Activated CD4-positive, CD25-positive, alpha-beta regulatory T cell treated with anti-CD3 and anti-CD28 coated beads, Interleukin-2, amount 50 U/mL, for 24 hours (primary cell): ENCODE measurements at regions not wholly inside any gene's neighbourhood (a gene's known extent, or its start where the extent isn't known, plus 50 kb on each side); places are given as distances from the start of the nearest gene placed in this dataset.
"Not testable (repeated sequence)": the region's sequence is repeated elsewhere in the genome, so short reads cannot be mapped to it uniquely, and the experiment has no call there.

Experiments
- ATAC-seq, 2 donors: fragments of 150-1000 bp; cut with Tn5 transposase; one replicate each; pipeline ENCODE4 v1.10.0; 2021; ENCODE audit warnings: mild to moderate bottlenecking in 1 of 2, moderate library complexity in 1 of 2

DNA sequence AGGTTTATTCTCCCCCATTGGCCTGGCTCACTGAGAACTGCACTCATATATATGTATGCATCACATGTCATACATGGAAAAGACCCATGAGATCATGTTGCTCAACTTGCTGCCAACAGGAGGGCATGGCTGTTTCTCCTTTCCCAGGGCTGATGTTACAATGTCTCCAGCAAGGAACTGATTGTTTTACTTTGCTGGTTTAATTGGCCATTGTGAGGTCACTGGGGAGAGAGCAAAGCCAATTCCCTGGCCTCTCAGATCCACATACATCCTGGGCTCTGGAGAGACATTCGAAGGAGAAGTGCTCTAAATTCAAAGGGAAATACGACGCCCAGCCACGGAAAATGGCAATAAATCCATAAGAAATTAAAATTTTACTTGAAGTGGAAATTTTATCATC, 287.8 kb downstream of the WDR11 start:
- ATAC-seq = no peak

DNA sequence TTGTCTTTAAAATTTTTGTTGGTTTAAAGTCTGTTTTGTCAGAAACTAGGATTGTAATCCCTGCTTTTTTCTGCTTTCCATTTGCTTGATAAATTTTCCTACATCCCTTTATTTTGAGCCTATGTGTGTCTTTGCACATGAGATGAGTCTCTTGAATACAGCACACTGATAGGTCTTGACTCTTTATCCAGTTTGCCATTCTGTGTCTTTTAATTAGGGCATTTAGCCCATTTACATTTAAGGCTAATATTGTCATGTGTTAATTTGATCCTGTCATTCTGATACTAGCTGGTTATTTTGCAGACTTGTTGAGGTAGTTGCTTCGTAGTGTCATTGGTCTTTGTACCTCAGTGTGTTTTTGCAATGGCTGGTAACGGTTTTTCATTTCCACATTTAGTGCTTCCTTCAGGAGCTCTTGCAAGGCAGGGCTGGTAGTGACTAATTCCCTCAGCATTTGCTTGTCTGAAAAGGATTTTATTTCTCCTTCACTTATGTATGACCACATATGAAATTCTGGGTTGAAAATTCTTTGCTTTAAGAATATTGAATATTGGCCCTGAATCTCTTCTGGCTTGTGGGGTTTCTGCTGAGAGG, 294.7 kb downstream of the WDR11 start:
- ATAC-seq = not testable (repeated sequence)

DNA sequence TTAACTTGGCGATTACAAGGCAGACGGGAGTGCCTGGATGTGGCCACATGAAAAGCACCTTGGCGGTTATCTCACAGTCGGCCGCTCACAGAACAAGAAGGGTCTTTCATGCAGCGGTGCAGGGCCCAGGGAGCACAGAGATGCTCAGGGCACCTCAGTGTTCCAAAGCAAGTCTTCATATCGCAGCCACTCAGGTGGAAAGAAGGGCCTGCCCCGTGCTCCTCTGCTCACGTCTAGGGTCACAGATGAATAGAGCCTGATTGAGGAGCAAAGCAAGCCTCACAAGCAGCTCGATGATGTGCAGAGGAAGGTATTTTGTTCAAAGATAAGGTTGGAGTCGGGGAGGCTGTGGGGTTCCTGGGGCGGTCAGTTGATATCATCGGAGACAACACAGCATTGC, 297.8 kb downstream of the WDR11 start:
- no peak for ATAC-seq

DNA sequence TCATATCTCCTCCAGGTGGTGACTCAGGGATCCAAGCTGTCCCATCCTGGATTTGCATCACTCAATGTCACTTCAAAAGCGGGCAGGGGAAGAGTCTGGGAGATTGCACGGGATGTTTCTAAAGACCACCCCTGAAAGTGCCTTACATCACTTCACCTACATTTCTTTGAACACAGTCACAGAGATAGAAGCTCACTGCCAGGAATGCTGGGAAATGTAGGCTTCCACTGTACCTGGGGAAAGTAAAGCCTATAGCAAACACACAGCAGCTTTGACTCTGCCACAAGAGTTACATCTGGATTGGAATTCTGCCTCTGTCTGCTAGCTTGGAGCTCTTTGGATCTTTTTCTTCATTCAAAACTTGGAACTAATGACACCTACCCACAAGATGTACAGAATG, 300.9 kb downstream of the WDR11 start:
- ATAC-seq = no peak

DNA sequence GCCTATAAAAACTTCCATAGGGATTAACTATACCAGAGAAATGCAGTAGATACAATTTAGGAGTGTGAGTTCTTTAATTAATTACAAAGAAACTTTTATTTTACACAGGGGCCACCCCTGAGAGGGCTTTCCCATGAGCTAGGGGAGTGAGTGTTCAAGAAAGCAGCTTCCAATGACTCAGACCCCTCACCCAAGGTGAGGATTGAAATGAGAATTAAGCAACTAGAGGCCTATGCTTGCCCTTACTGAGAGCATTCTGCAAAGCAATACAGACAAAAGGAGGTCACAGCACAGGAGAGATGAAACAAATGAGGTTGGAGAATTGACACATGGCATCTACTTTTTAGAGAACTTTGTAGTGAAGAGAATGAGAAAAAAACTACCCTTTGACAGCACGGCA, 301.8 kb downstream of the WDR11 start:
- ATAC-seq = no peak

DNA sequence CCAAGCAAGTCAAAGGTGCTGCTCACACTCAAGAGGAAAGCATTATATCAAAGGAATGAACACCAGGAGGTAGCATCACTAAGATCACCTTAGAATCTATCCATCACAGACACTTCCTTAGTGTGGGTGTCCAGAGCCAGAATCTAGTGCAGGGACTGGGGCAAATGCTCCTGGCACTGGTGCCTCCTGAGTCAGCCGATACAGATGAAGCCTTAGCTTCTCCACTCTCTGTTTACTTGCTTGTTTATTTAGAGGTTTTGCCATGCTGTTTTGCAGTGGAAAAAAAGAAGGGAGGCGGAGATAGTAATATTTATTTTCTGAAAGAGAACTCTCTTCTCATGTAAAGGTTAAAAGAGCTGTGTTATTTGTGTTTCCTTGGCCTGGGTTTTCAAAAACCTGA, 303.1 kb downstream of the WDR11 start:
- ATAC-seq = no peak

DNA sequence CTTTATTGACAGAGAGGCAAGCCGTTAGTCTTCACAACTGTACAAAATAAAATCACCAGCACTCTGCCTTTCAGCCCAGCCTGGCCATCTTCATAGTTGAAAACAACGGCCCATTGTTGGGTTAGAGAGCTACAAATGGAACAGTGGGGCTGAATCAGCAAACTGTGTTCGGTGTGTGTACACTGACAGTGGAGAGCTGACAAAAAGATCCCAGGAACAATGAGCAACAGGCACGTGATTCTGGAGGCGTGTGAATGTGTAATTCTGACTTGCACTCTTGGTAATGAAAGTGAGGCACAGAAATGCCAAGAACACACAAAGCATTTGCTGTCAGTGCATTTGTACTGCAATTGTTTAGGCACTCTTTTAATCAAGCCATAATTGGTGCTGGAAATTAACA, 303.7 kb downstream of the WDR11 start:
- no peak for ATAC-seq

DNA sequence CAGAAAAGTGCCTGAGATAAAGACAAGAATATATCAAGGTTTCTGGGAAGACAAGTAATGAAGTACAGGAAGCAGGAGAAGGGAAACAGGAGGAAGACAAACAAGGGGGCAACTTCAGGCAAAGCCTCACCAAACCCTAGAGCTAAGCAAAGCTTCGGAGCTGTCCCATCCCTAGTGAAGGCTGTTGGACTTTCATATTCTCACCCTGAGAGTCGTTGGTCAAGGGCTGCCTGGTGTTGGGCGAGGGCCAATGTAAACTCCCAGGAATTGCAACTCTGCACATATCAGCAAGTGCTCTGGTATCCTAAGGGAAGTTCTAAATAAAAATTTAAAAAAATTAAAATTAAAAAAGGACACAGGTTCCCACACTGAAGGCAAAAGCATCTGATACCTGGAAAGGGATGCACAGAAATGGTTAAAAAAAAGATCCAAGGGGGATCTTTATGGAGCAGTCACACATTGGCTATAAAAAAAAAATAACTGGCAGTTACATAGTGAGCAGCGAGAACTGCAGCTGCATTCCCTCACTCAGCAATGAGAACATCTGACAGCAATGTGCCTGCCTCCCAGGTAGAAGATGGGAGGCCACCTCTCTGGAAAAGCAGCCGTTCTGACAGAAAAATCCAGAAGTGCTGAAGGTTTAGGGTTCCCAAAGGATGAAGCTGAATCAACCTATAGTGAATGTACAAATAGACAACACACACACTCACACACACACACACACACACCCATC, 304.7 kb downstream of the WDR11 start:
- ATAC-seq = no peak

DNA sequence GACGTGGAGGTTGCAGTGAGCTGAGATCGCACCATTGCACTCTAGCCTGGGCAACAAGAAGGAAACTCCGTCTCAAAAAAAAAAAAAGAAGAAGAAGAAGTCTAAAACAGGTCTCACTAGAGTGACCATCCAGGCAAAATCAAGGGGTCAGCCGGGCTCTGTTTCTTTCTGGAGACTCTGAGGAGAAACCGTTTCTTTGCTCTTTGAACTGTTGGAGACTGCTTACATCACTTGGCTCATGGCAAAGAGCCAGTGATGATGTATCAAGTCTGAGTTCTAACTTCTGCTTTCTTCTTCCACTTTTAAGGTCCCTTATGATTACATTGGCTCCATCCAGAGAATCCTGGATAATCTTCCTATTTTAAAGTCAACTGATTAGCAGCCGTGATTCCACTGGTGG, 306.8 kb downstream of the WDR11 start:
- ATAC-seq = no peak

DNA sequence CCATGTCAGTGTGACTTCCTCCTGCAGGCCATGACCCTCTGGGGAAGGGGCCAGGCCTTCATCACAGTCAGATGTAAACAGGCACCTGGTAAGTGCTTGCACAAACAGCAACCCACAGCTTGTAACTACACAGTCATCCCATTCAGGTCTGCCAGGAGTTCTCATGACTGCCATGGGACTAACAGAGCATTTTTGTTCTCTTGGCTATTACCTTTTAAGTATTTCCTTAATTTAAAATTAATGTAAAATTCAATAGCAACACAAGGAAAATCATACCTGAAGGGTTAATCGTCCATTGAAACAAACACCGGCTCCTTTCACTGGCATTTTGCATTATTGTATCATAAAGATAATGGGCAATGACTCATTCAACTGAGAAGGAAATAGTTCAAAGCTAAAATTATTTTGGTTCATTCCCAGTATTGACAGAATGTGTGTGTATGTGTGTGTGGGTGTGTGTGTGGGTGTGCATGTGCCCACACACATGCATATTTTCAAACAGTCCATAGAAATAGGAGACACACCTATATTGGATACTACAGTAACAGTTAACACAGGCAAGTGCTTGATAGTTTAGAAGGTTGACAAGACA, 307.9 kb downstream of the WDR11 start:
- no peak for ATAC-seq

DNA sequence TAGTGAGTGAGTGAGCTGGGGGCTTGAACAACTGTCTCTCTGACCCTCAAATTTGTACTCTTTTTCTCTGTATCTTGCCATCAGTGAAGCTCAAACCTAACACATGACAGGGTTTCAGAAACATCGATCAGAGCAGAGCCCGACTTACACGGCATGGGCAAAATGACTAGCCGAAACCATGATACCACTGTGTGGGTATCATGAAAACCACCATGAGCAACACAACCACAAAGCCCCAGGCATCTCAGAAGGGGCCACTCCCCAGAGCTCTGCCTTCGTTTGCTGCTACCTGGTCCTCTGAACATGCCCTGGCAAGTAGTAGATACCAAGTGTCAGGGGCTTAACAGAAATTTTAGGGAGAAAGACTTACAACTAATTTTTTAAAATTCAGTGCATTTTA, 308.5 kb downstream of the WDR11 start:
- peak in 1 of 2 donors; percentile 44 for ATAC-seq

DNA sequence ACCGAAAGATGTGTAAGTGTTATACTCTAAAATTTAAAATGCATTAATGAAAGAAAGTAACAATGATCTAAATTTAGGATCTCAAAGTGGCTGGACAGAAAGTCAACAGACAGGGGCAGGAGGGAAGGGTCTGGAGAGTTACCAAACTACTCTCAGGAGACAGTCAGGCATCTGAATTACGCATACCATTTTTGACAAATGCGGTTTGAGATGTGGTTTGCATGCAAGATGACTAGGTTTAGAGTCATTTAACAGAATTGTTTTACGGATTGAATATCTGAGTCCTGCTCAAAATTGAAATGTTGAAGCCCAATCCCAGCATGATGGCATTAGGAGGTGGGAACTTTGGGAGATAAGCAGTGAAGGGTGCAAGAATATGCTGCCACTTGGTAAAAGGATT, 314.1 kb downstream of the WDR11 start:
- no peak for ATAC-seq

DNA sequence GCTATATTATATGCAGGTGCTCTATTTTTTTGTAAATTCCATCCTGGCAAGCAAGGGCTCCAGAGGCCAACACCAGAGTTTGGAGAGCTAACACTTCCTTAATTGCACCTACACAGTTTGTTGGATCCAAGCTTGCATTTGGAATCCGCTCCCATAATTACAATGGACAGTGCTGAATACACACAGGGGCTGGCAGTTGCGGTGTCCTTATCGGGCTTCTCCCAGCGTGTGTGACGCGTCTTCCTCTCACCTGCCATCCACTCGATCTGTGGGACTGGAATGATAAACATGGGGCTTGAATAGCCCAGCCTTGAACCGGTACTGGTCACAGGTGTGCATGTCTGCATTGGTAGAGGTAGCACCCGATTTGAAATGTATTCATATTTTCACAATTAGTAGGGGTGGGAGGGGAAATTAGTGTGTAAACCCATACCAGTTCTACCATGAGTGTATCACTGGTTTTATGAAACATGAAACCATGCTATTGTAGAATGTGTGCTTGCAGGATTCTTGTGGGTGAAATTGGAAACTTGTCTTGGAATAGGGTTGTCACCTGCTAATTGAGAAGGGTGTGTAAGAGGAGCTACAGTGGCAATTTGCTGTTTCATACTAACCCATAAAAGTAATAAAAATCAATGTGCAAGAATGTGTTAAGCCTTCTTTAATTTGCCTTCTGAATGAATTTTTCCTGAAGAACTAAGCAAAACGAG, 316.5 kb downstream of the WDR11 start:
- no peak for ATAC-seq

DNA sequence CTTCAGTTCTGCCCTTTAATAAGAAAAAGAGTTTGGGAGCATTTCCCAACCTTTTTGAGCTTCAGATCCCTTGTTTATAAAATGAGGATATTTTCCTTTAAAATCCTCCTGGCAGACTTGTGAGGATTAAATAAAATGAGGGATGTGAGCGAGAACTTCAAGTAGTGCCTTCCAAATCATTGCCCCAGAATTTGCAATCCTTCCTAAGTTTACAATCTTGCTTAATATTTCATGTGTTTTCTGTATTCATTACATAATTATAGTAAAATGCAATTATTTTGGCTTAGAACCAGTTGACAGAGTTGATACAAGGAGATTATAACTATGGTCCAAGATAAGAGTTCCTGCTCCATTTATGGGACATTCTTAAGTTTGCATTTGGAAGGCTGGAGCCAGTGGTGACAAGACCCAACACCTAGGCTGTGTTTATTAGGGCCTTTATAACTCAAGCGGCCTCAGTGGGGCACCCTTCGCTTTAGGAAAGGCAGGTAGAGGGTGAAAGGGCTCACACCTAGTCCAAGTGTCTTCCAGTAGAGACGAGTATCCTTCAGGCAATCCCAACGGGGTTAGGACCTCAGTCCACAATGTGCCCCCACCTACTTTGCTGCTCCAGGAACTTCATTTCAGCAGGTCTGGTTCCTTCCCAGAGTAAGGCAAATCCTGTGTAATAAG, 317.5 kb downstream of the WDR11 start:
- no peak for ATAC-seq

DNA sequence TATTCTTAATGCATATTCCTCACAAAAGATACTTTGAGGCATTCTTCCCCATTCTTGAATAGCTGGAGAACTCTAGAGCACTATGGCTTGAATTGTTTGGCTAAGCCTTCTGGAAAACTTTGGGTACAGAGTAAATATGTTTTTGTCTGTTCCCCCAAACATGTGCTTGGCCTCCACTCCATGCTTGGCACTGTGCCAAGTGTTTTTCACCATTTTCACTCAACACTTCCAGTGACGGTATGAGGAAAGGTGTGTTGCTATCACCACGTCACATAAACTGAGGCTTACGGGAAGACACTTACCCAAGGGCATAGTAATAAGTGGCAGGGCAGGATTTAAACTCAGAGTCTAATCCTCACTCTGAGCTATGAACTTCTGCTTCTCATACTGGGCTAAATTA, 318.2 kb downstream of the WDR11 start:
- ATAC-seq = no peak

DNA sequence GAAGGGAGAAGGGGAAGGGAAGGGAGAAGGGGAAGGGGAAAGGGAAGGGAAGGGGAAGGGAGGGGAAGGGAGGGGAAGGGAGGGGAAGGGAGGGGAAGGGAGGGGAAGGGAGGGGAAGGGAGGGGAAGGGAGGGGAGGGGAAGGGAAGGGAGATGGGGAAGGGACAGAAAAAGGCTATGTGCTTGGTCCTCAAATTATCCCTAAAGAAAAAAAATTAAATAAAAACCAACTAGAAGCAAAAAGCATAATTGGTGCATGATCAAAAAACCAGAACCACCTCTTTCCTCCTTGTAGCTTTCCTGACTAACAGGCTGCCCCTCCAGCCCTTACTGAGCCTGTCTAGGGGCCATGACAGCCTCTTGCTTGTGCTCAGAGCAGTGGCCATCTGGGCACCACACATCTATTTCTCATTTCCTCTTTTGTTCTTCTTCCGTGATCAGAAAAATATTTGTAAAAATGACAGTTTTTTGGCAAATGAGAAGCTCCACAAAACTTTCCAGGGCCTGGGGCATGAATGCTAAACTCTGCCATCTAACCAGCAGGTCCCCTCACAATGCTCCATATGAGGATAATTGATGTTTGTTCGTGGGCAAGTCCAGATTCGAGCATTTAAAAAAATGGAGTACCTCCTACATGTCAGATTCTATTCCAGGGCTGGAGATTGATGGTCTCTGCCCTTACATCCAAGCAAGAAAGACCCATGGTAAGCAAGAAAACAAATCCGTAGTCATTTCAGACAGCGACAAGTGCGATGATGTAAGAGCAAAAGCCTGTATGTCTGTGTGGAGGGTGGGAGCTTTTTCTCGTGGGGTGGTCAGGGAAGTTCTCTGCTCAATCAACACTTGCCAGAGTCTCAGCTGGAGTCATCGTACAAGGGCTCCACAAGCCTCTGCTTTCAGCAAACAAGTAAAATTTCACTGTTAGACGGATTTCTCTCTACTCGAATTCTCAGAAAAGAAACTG, 320.9 kb downstream of the WDR11 start:
- ATAC-seq = no peak

DNA sequence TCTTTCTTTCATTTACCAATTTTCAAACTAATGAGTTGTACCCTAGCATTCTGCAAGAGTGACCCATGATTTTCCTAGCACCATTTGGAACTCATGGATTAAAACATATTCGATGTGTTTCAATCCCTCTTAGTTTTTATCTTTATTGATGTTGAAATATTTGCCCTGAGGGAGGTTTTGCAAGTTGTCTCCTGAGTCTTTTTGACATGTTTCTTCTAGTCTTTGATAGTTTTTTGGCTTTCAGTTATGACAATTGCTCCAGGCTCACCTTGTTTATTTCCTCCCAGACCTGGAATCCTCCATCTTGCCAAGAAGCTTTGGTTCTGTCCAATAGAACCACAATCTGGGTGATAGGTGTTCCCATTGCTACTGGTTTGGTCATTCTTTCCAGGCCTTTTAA, 327.8 kb downstream of the WDR11 start:
- no peak for ATAC-seq

DNA sequence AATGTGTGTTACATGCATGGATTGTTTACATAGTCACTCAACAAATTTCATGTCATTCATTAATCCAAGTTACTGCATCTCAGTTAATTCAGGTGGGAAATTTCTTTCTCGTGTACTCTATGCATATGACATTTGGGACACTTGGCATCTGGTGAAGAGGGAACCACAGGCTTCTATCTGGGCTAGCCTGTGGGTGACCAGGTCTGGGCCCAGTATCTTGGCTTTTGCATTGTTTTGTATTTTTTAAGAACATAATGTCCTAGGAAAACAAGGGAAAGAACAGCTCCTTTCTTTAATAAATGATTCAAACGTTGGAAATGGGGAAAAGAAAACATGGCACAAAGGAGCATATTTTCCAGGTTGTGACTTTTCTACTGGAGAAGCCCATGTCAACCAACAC, 331.1 kb downstream of the WDR11 start:
- no peak for ATAC-seq

DNA sequence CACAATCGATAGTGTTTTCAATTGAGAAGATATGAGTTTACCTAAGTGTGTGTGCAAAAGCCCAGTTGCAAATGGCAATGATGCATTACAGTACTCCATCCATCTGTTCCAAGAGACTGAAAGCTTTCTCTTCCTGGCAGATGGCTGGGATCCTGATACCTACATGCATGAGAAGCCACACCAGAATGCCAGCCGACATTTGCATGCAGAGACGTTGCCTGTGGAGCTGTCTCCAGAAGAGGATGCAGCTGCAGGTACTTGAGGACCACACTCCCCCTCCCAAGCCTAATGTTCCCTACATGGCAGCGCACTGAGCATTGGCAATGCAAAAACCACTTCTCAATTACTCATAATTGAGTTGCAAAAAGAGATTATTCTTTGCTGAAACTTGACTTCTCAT, 332.1 kb downstream of the WDR11 start:
- no peak for ATAC-seq

DNA sequence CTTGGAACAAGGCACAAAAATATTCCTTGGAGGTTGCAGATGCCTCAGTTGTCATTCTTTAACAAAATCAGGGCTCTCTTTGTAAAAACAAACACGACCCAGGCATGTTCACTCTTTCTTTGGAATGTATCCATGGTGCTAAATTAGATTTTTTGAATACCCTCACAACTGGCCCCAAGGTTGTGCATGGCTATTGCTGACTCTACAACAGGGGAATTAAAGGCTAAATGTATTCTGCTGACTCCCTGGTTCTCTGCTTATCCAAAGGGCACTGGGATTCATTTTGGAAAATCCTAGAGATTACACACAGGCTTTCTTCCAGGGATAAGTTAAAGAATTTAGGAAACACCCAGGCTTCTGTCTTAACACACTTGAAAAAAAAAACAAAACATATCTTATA, 332.5 kb downstream of the WDR11 start:
- no peak for ATAC-seq

DNA sequence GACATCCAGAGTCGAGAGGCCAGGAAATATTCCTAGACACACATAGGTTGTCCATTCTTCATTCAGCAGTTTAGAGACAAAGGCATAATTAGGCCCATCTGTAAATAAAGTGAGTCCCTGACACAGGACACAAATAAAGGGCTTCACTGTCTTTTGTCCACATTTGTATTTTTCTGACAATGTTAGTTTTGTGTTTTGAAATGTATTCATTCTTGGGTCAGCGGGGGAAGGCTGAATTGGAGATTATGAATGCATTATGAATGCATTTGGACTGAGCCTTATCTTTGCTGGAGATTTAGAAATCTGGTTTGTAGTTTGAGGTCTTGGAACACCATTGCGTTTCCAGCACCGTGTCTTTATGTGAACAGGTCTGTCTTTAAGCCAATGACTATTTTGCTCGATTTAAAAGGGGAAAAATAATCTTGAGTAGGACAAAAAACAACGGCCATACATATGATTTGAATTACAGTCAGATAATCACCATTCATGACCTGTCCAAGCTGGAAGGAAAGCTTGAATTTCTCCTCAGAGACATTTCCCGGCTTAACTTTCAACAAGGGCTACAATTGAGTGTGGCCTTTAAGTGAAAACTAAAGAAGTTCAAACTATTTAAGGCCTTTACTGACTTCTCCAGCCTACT, 334.8 kb downstream of the WDR11 start:
- no peak for ATAC-seq

DNA sequence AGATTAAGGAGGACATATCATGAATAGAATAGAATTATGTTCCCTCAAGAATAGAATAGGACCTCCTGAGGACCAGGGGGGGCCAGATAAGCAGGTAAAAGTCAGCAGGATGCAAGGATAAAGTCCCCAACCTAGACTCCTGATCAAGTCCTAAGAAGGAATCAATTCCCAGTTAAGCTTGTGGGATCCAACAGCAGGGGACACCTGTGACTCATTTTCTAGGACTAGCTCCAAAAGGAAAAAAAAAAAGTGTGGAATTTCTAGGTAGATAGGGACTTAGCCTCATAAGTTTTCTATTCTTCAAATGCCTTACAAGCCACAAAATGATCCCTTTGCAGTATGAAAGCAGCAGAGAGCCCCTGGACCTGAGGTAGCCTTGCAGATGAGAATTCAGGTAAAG, 336.2 kb downstream of the WDR11 start:
- no peak for ATAC-seq
